AG04450 (cell line): ENCODE measurements at regions not wholly inside any gene's neighbourhood (a gene's known extent, or its start where the extent isn't known, plus 50 kb on each side); places are given as distances from the start of the nearest gene placed in this dataset.
"Not testable (repeated sequence)": the region's sequence is repeated elsewhere in the genome, so short reads cannot be mapped to it uniquely, and the experiment has no call there.

ENCODE experiments used
- CTCF ChIA-PET: fragments of 300-600, 350-600 bp; formaldehyde crosslinking; extraction: SDS; loops from one replicate; lab custom pipeline; 2022; ENCODE audit warnings: antibody characterized with exemption, inconsistent platforms; lab: Charles Lee
- POLR2A ChIA-PET: fragments of 350-600 bp; formaldehyde crosslinking; extraction: SDS; loops from one replicate; lab custom pipeline; 2021; ENCODE audit warnings: antibody characterized with exemption, inconsistent platforms; lab: Yijun Ruan, JAX
- DNase-seq: peaks from one replicate; pipeline ENCODE4 v3.0.0-alpha.2; 2011; ENCODE audit warnings: low read depth, low spot score
- H3K27ac ChIP-seq: one replicate; pipeline ENCODE4 v1.5.1; 2012; ENCODE audit warnings: low read depth, low read length, control low read depth
- H3K27me3 ChIP-seq: one replicate; pipeline ENCODE4 v1.6.0; 2012; ENCODE audit warnings: low read length; ENCODE audit not compliant: control insufficient read depth, insufficient read depth
- H3K4me3 ChIP-seq: 2 replicates; pipeline ENCODE4 v1.5.1; 2011; ENCODE audit warnings: mild to moderate bottlenecking, low read depth, low read length, control low read depth
- H3K9me3 ChIP-seq: 2 replicates; pipeline ENCODE4 v1.5.1; 2012; ENCODE audit warnings: low read length; ENCODE audit not compliant: control insufficient read depth, insufficient read depth
- TF ChIP-seq, protein P1 (sequence below): IDR thresholded peaks from 2 replicates; pipeline ENCODE4 v1.5.1; 2011; ENCODE audit warnings: low read depth, low read length, control low read depth, inconsistent platforms

- POLR2A ChIA-PET: interaction anchor here (0.7 to 5.6 kb wide), 16 partner anchors 9 to 1577 kb away, joined by 3 to 52 read pairs (median 6); a partner anchor contains a TSS
- no peak for DNase-seq
- no peaks in the 10 kb centered on the region for H3K27me3 ChIP-seq
- peak overlapping the region; percentile 91 for H3K27ac ChIP-seq
- peak overlapping the region; percentile 65 for H3K4me3 ChIP-seq
- no peaks in the 10 kb centered on the region for H3K9me3 ChIP-seq
- CTCF ChIA-PET: interaction anchor here (1.0 to 1.5 kb wide), 3 partner anchors 8 to 17 kb away, joined by 3 to 5 read pairs (median 3); a partner anchor contains a TSS
- TF ChIP-seq, protein P1, sequence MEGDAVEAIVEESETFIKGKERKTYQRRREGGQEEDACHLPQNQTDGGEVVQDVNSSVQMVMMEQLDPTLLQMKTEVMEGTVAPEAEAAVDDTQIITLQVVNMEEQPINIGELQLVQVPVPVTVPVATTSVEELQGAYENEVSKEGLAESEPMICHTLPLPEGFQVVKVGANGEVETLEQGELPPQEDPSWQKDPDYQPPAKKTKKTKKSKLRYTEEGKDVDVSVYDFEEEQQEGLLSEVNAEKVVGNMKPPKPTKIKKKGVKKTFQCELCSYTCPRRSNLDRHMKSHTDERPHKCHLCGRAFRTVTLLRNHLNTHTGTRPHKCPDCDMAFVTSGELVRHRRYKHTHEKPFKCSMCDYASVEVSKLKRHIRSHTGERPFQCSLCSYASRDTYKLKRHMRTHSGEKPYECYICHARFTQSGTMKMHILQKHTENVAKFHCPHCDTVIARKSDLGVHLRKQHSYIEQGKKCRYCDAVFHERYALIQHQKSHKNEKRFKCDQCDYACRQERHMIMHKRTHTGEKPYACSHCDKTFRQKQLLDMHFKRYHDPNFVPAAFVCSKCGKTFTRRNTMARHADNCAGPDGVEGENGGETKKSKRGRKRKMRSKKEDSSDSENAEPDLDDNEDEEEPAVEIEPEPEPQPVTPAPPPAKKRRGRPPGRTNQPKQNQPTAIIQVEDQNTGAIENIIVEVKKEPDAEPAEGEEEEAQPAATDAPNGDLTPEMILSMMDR: no peak
Observed at GRCh38 chr6:26232940-26233648, 131.9 kb upstream of the BTN3A2 start.

GRCh38 chr6:26233649-26234420 lies 131.2 kb upstream of the BTN3A2 start:
- TF ChIP-seq, protein P1: no peak
- no peak for DNase-seq

GRCh38 chr6:26234421-26235301 lies 130.3 kb upstream of the BTN3A2 start:
- TF ChIP-seq, protein P1: no peak
- peak overlapping the region; percentile 65 for H3K4me3 ChIP-seq
- no peaks in the 10 kb centered on the region for H3K9me3 ChIP-seq
- peak overlapping the region; percentile 91 for H3K27ac ChIP-seq
- ChIA-PET CTCF (interaction anchor here (0.6 to 1.3 kb wide), 3 partner anchors 16 to 208 kb away, joined by 3 to 7 read pairs (median 5); a partner anchor contains a TSS), POLR2A (interaction anchor here (0.5 to 5.6 kb wide), 19 partner anchors 10 to 1656 kb away, joined by 3 to 52 read pairs (median 4); a partner anchor contains a TSS)
- no peaks in the 10 kb centered on the region for H3K27me3 ChIP-seq
- DNase-seq: no peak

More at GRCh38 chr6:26233649-26234420, 131.2 kb upstream of the BTN3A2 start:
- H3K27ac ChIP-seq: peak overlapping the region; percentile 91
- peak overlapping the region; percentile 65 for H3K4me3 ChIP-seq
- H3K27me3 ChIP-seq: no peaks in the 10 kb centered on the region
- no peaks in the 10 kb centered on the region for H3K9me3 ChIP-seq
- POLR2A ChIA-PET: interaction anchor here (0.5 to 5.6 kb wide), 23 partner anchors 8 to 1638 kb away, joined by 3 to 52 read pairs (median 4); a partner anchor contains a TSS
- CTCF ChIA-PET: interaction anchor here (0.6 to 1.5 kb wide), 5 partner anchors 9 to 207 kb away, joined by 3 to 7 read pairs (median 3); a partner anchor contains a TSS

- CTCF ChIA-PET: interaction anchor here (1.5 to 2.4 kb wide), 2 partner anchors 10 to 14 kb away, joined by 3 to 14 read pairs; a partner anchor contains a TSS
- Histone ChIP-seq H3K4me3 (peak overlapping the region; percentile 65), H3K27ac (no peak overlapping the region), H3K27me3 (no peaks in the 10 kb centered on the region), H3K9me3 (no peaks in the 10 kb centered on the region)
- TF ChIP-seq, protein P1: no peak
- POLR2A ChIA-PET: interaction anchor here (0.5 to 5.6 kb wide), 6 partner anchors 11 to 1655 kb away, joined by 15 to 52 read pairs (median 27); a partner anchor contains a TSS
- DNase-seq: no peak
Observed at GRCh38 chr6:26235302-26235670, 129.7 kb upstream of the BTN3A2 start.

DNA sequence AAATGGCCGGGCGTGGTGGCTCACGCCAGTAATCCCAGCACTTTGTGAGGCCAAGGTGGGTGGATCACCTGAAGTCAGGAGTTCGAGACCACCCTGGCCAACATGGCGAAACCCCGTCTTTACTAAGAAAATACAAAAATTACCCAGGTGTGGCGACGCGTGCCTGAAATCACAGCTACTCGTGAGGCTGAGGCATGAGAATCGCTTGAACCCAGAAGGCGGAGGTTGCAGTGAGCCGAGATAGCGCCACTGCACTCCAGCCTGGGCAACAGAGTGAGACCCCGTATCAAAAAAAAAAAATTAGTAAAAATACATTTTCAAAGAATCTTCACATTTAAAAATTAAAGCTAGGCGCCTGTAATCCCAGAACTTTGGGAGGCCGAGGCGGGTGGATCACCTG lies 125.6 kb upstream of the BTN3A2 start:
- CTCF ChIA-PET, H3K27me3 ChIP-seq, POLR2A ChIA-PET, DNase-seq, H3K9me3 ChIP-seq, H3K4me3 ChIP-seq, H3K27ac ChIP-seq: not testable (repeated sequence)
